Activated CD8-positive, alpha-beta T cell treated with anti-CD3 and anti-CD28 coated beads for 36 hours (primary cell): ENCODE measurements at regions not wholly inside any gene's neighbourhood (a gene's known extent, or its start where the extent isn't known, plus 50 kb on each side); places are given as distances from the start of the nearest gene placed in this dataset.

ENCODE experiments used
- ATAC-seq: fragments of 200-7000 bp; cut with Tn5 transposase; one replicate; pipeline ENCODE4 v1.10.0; 2021; ENCODE audit warnings: mild to moderate bottlenecking, moderate library complexity
- CTCF ChIA-PET: fragments of 350-600 bp; sonication (Branson Sonifier 250); formaldehyde crosslinking; loops from one replicate; lab custom pipeline; 2021; ENCODE audit warnings: antibody characterized with exemption; lab: Charles Lee
- POLR2A ChIA-PET: fragments of 350-600 bp; sonication (Branson Sonifier 250); formaldehyde crosslinking; loops from one replicate; lab custom pipeline; 2021; ENCODE audit warnings: antibody characterized with exemption; lab: Charles Lee
- DNase-seq: peaks from one replicate; pipeline ENCODE4 v3.0.0-alpha.2; 2020
- H3K27ac Mint-ChIP-seq: one replicate; pipeline ENCODE4 v1.8.0; 2021; ENCODE audit warnings: mild to moderate bottlenecking, mixed read lengths
- H3K27me3 Mint-ChIP-seq: one replicate; pipeline ENCODE4 v1.8.0; 2021; ENCODE audit warnings: mixed read lengths
- H3K36me3 Mint-ChIP-seq: one replicate; pipeline ENCODE4 v1.8.0; 2021; ENCODE audit warnings: low read depth, mixed read lengths
- H3K4me1 Mint-ChIP-seq: one replicate; pipeline ENCODE4 v1.8.0; 2021; ENCODE audit warnings: low read depth, mixed read lengths
- H3K4me3 Mint-ChIP-seq: one replicate; pipeline ENCODE4 v1.8.0; 2021; ENCODE audit warnings: mild to moderate bottlenecking, moderate library complexity, mixed read lengths
- H3K9me3 Mint-ChIP-seq: one replicate; pipeline ENCODE4 v1.8.0; 2021; ENCODE audit warnings: mixed read lengths
- CTCF ChIP-seq: fragments of 200-600 bp; IDR thresholded peaks from one replicate; pipeline ENCODE4 v1.8.0; 2022; ENCODE audit warnings: antibody characterized with exemption, mild to moderate bottlenecking
- intact Hi-C: fragments of 100-400 bp; cut with micrococcal nuclease; formaldehyde crosslinking; loops from one replicate; pipeline ENCODE4 v1.10.0; 2022

GRCh38 chr3:952906-953305 lies 139.9 kb upstream of the CNTN6 start:
- H3K4me3 Mint-ChIP-seq = no peak overlapping the region
- ChIA-PET POLR2A (no interaction called here), CTCF (no interaction called here)
- H3K27ac Mint-ChIP-seq = no peak overlapping the region
- H3K36me3 Mint-ChIP-seq = no peaks in the 10 kb centered on the region
- intact Hi-C loops = no loop called here
- no peak for TF ChIP-seq CTCF
- no peaks in the 10 kb centered on the region for H3K9me3 Mint-ChIP-seq
- no peaks in the 10 kb centered on the region for H3K27me3 Mint-ChIP-seq
- ATAC-seq (no peak), DNase-seq (no peak)
- no peaks in the 10 kb centered on the region for H3K4me1 Mint-ChIP-seq

GRCh38 chr3:963255-963654 lies 129.6 kb upstream of the CNTN6 start:
- no peak overlapping the region for H3K27ac Mint-ChIP-seq
- POLR2A ChIA-PET = no interaction called here
- DNase-seq (no peak), ATAC-seq (no peak)
- H3K4me3 Mint-ChIP-seq = no peak overlapping the region
- no peaks in the 10 kb centered on the region for H3K27me3 Mint-ChIP-seq
- no peaks in the 10 kb centered on the region for H3K36me3 Mint-ChIP-seq
- H3K9me3 Mint-ChIP-seq = peaks cover 15% of the 10 kb centered on the region
- CTCF ChIA-PET = no interaction called here
- TF ChIP-seq CTCF = no peak
- H3K4me1 Mint-ChIP-seq = no peaks in the 10 kb centered on the region
- intact Hi-C loops = no loop called here

- no peak for TF ChIP-seq CTCF
- ChIA-PET POLR2A (no interaction called here), CTCF (no interaction called here)
- peaks cover 10% of the 10 kb centered on the region for H3K9me3 Mint-ChIP-seq
- H3K4me1 Mint-ChIP-seq = no peaks in the 10 kb centered on the region
- DNase-seq = no peak
- no peak overlapping the region for H3K27ac Mint-ChIP-seq
- no peaks in the 10 kb centered on the region for H3K27me3 Mint-ChIP-seq
- no peaks in the 10 kb centered on the region for H3K36me3 Mint-ChIP-seq
- intact Hi-C loops = no loop called here
- H3K4me3 Mint-ChIP-seq = no peak overlapping the region
- no peak for ATAC-seq
Observed at GRCh38 chr3:963755-964154, 129.1 kb upstream of the CNTN6 start.

GRCh38 chr3:965826-966225 lies 127.0 kb upstream of the CNTN6 start:
- no peak overlapping the region for H3K27ac Mint-ChIP-seq
- ChIA-PET CTCF (no interaction called here), POLR2A (no interaction called here)
- ATAC-seq (no peak), DNase-seq (no peak)
- no peak for TF ChIP-seq CTCF
- no peaks in the 10 kb centered on the region for H3K4me1 Mint-ChIP-seq
- peaks cover 7% of the 10 kb centered on the region for H3K9me3 Mint-ChIP-seq
- H3K36me3 Mint-ChIP-seq = no peaks in the 10 kb centered on the region
- H3K27me3 Mint-ChIP-seq = no peaks in the 10 kb centered on the region
- intact Hi-C loops = no loop called here
- no peak overlapping the region for H3K4me3 Mint-ChIP-seq

- Mint-ChIP-seq H3K4me1 (no peaks in the 10 kb centered on the region), H3K4me3 (no peak overlapping the region), H3K27ac (no peak overlapping the region), H3K9me3 (peaks cover 7% of the 10 kb centered on the region), H3K36me3 (no peaks in the 10 kb centered on the region), H3K27me3 (no peaks in the 10 kb centered on the region)
- ChIA-PET POLR2A (no interaction called here), CTCF (no interaction called here)
- no peak for ATAC-seq
- intact Hi-C loops = no loop called here
- TF ChIP-seq CTCF = no peak
- no peak for DNase-seq
Observed at GRCh38 chr3:966341-966740, 126.5 kb upstream of the CNTN6 start.
